CD4-positive, alpha-beta T cell treated with Interleukin-6 for 4 hours (primary cell): ENCODE measurements at regions not wholly inside any gene's neighbourhood (a gene's known extent, or its start where the extent isn't known, plus 50 kb on each side); places are given as distances from the start of the nearest gene placed in this dataset.
"Not testable (repeated sequence)": the region's sequence is repeated elsewhere in the genome, so short reads cannot be mapped to it uniquely, and the experiment has no call there.

ENCODE experiments used
- DNase-seq: peaks from one replicate; pipeline ENCODE4 v3.0.0-alpha.2; 2020; ENCODE audit warnings: mixed read lengths

DNA sequence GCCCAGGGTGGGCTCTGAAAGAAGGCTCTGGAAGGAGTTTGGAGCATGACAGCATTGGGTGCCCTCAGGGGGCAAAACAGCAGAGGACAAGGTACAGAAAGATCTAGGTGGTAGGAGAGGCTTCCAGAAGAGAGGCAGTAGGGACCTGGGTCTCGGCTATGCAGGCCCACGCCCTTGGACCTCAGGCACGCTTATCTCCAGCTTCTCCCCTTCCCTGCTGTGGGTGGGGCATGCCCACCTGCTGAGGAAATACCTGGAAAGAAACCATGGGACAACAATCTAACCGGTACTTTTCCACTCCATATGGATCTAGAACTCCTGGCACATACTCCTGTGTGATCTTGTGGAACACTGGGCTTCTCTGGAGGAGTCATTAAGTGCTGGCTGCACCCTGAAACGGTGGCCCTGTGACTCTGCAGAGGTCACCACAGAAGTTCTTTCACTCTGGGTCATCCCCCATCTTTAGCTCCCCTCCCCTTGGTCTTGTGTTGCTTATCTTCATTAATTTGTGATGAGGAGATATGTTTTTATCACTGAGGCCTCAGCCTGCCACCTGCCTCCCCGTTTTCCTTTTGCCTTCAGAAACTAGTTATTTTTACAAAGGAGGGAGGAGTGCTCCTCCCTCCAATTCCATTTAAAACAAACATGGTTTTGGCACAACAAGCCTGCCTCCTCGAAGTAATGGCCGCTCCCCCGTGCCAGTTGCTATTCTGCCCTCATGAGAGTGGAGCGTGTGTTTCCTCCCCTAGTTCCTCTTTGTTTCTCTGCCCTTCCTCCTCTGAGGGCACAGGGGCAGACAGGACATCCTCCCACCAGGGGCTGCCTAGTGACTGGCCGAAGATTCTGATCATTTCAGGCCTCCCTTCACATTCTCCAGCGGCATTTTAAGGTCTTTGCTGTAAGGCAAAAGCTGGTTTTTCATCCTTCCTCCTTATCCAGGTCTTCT, 78.0 kb upstream of the ATP5PO start:
- DNase-seq, result no peak

DNA sequence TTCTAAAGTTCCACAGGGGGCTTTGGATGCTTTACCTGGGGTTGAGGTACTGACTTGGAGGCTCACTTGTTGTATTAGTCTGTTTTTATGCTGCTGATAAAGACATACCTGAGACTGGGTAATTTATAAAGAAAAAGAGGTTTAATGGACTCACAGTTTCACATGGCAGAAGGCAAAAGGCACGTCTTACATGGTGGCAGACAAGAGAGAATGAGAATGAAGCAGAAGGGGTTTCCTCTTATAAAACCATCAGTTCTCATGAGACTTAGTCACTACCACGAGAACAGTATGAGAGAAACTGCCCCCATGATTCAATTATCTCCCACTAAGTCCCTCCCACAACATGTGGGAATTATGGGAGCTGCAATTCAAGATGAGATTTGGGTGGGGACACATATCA, 76.8 kb upstream of the ATP5PO start:
- DNase-seq, result not testable (repeated sequence)

DNA sequence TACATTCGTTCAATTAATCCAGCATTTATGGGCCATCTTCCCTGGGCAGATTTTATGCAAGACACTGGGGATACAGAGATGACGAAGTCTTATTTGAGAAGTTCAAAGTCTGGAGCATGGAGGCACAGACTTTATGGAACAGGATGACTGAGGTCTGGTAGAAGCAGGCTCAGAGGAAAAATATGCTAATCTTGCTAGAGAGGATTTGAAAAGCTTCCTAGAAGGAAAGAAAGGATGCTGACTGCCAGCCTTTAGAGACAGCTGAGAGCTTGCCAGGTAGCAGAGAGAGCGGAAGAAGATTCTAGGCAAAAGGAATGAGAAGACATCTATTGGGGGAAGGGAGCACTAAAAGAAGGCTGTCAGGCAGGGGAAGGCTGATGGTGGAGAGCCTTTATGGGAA, 75.5 kb upstream of the ATP5PO start:
- DNase-seq, result no peak

DNA sequence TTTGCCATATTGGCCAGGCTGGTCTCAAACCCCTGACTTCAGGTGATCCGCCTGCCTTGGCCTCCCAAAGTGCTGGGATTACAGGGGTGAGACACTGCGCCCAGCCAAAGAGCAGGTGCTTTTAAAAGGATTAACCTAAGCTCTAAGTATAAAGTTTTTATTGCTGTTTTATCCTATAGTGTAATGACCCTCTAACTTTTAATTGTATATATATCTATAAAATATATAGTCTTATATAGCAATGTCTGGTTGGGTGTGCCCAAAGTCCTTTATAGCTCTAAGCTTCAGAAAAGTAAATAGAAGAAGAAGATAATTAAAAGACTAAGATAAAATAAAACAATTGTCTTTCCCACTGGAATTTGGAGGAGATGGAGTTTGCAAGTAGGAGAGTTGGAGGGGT, 73.8 kb upstream of the ATP5PO start:
- DNase-seq, result no peak

GRCh38 chr21:33988237-33989017, 72.8 kb upstream of the ATP5PO start:
- no peak for DNase-seq

DNA sequence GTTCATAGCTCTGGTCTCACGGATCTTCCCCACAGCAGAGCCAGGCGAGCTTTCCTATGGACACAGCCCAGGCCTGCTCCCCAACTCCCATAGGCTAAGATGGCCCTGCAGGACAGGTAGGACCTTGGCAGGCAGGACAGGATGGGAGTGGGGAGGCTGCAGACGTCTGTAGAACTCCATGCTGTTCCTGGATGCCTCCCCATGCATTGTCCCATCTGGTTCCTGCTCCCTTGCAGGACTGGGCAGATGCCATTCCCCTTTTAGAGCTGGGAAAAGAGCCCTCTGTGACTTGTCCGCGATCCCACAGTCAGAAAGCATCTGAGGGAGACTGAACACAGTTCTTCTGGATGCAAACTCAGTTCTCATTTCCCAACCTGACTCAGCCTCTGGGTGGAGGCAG, 71.9 kb upstream of the ATP5PO start:
- no peak for DNase-seq

GRCh38 chr21:33985117-33986050, 69.8 kb upstream of the ATP5PO start:
- DNase-seq, result no peak

DNA sequence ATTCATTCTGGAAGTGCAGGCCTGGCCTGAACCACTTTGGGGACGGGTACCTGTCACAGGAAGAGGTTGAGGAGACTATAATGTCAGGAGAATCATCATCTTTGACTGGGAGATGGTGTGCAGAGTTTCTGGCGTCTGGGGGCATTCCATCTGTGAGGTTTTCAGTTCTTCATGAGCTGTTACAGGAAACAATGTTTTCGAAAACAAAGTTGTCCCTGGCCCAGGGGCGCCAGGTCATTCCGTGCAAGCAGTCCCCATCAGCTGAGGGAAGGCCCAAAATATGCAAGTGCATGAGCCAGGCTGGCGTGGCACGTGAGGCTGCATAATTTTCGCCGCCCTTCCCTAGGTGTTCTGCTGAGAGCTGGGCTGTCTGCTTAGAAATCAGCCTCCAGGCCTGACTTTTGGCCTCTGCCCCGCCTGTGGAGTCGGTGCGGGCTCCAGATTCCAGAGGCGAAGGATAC, 68.4 kb upstream of the ATP5PO start:
- no peak for DNase-seq

DNA sequence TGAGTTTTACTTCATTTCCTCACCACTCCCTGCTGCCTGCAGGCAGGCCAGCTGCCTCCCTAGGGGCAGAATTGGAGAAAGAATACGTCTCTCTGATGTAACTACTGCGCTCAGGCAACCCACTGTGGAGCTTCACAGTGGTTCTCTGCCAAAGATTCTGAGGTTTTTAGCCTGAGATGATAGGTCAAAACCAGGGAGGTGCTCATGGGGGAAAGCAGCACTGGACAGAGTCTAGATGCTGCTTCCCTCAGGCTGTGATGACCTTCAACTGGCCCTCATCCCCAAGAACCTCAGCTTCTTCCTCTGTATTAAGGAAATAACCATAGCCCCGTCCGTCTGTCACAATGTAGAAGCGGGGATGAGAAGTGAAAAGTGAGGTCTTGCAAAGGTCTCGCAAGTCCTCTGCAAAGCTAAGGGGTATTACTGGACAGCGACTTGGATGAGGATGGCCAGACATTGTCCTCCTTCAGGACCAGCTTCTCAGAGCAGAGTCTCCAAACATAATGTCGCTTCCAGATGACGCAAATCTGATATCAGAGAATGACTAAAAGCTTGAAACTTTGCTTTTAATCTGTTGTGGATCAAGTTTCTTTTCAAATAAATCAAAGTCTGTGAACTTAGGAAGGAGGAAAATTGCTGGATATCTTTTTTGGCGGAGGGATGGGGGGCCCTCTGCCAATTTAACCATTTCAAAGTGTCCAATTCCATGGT, 65.9 kb upstream of the ATP5PO start:
- DNase-seq, result no peak

- DNase-seq, result peak; percentile 9
Measured at GRCh38 chr21:33980276-33980916, 64.8 kb upstream of the ATP5PO start.

- DNase-seq, result no peak
Measured at GRCh38 chr21:33978585-33978984, 63.0 kb upstream of the ATP5PO start.

DNA sequence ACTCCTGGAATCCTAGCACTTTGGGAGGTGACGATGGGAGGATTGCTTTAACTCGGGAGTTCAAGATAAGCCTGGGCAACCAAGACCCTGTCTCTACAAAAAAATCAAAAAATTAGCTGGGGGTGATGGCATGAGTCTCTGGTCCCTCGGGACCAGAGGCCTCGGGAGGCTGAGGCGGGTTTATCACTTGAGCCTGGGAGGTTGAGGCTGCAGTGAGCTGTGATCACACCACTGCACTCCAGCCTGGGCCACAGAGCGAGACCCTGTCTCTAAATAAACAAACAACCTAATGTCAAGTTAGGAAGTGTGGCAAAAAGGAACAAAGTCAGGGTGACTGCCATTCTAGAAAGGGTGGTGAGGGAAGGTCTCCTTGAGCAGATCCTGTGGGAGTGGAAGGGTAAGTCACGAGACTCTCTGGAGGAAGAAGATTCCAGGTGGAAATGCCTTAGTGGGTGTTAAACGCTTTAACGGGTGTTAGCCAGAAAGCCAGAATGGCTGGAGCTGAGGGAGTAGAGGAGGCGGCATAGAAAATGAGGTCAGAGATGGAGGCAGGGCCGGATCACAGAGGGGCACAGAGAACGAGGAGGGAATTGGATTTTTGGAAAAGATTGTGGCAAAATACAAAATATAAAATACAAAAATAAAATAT, 62.2 kb upstream of the ATP5PO start:
- DNase-seq, result no peak

- no peak for DNase-seq
Measured at GRCh38 chr21:33977017-33977720, 61.6 kb upstream of the ATP5PO start.

- peak; percentile 81 for DNase-seq
Measured at GRCh38 chr21:33976082-33977016, 60.7 kb upstream of the ATP5PO start.

- peak; percentile 72 for DNase-seq
Measured at GRCh38 chr21:33975548-33976081, 60.0 kb upstream of the ATP5PO start.

- DNase-seq, result no peak
Measured at GRCh38 chr21:33974513-33975468, 59.2 kb upstream of the ATP5PO start.

GRCh38 chr21:33973268-33973667, 57.7 kb upstream of the ATP5PO start:
- no peak for DNase-seq

DNA sequence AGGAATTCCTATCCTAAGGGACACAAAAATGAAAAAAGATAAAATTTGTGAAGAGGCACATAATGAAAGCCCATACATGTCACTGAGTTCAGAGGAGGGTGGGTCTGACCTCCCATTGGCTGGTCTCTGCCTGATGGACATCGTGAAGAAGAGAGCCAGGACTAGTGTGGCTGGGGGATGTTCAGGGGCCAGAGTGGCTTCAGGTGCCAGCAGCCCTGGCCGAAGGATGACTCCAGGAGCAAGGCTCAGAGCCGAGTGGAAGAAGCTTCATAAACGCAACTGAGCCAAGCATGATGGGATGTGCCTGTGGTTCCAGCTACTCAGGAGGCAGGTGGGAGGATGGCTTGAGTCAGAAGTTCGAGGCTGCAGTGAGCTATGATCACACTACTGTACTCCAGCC, 56.9 kb upstream of the ATP5PO start:
- DNase-seq, result no peak
